ENCODE measurements at regions not wholly inside any gene's neighbourhood (a gene's known extent, or its start where the extent isn't known, plus 50 kb on each side); places are given as distances from the start of the nearest gene placed in this dataset.

- Histone ChIP-seq H3K27me3 (no peaks in the 10 kb centered on the region), H3K36me3 (no peaks in the 10 kb centered on the region), H3K9me3 (no peaks in the 10 kb centered on the region), H3K27ac (no peak overlapping the region), H3K4me1 (peaks cover 0 to 7% (median 0%) of the 10 kb centered on the region in 4 donors), H3K4me3 (no peak overlapping the region)
- WGBS, 2 donors = 79 to 80% methylated on average over 4 of the region's 4 CpGs
- DNase-seq (ENCODE audit: low spot score in 2 of 2) = no peak
- no peak for TF ChIP-seq POLR2A (IDR thresholded peaks at IDR 0.05)
- TF ChIP-seq EP300 (IDR thresholded peaks at IDR 0.05) = no peak
- TF ChIP-seq, protein P1, sequence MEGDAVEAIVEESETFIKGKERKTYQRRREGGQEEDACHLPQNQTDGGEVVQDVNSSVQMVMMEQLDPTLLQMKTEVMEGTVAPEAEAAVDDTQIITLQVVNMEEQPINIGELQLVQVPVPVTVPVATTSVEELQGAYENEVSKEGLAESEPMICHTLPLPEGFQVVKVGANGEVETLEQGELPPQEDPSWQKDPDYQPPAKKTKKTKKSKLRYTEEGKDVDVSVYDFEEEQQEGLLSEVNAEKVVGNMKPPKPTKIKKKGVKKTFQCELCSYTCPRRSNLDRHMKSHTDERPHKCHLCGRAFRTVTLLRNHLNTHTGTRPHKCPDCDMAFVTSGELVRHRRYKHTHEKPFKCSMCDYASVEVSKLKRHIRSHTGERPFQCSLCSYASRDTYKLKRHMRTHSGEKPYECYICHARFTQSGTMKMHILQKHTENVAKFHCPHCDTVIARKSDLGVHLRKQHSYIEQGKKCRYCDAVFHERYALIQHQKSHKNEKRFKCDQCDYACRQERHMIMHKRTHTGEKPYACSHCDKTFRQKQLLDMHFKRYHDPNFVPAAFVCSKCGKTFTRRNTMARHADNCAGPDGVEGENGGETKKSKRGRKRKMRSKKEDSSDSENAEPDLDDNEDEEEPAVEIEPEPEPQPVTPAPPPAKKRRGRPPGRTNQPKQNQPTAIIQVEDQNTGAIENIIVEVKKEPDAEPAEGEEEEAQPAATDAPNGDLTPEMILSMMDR (IDR thresholded peaks at IDR 0.05) = no peak
Measured at GRCh38 chr21:17081193-17081592, 431.6 kb upstream of the CXADR start.

- no peak overlapping the region for H3K27ac ChIP-seq
- peaks cover 0 to 9% (median 0%) of the 10 kb centered on the region in 4 donors for H3K4me1 ChIP-seq
- 57 to 86% methylated on average over 4 of the region's 4 CpGs for WGBS, 2 donors
- H3K27me3 ChIP-seq = no peaks in the 10 kb centered on the region
- DNase-seq (ENCODE audit: low spot score in 2 of 2) = no peak
- no peak overlapping the region for H3K4me3 ChIP-seq
- no peaks in the 10 kb centered on the region for H3K36me3 ChIP-seq
- TF ChIP-seq EP300 (IDR thresholded peaks at IDR 0.05) (no peak), POLR2A (IDR thresholded peaks at IDR 0.05) (no peak)
- TF ChIP-seq, protein P1 (IDR thresholded peaks at IDR 0.05) = no peak
- no peaks in the 10 kb centered on the region for H3K9me3 ChIP-seq
Measured at GRCh38 chr21:17082843-17083483, 429.9 kb upstream of the CXADR start.

DNA sequence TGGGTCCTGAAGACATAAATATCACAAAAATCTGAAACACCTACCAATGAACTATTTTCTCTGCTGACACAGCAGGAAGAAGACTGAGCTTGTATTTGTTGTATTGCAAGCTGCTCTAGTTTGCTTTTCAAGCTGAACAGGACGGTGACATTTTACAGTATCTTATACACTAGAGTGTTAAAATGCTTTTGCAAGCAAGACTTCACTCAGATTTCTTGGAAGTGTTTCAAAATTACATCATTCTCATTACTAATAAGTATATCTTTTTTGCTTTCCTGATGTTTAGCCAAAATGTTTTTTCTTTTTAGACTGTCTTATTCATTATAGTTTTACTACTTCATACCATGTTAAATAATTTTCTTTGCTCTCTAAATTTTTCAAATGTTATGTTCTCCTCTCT, 427.1 kb upstream of the CXADR start:
- H3K36me3 ChIP-seq = no peaks in the 10 kb centered on the region
- H3K27ac ChIP-seq = no peak overlapping the region
- H3K9me3 ChIP-seq = no peaks in the 10 kb centered on the region
- H3K4me3 ChIP-seq = no peak overlapping the region
- TF ChIP-seq EP300 (IDR thresholded peaks at IDR 0.05) = no peak
- TF ChIP-seq, protein P1 (IDR thresholded peaks at IDR 0.05) = no peak
- TF ChIP-seq POLR2A (IDR thresholded peaks at IDR 0.05) = no peak
- H3K4me1 ChIP-seq = peaks cover 0 to 21% (median 0%) of the 10 kb centered on the region in 4 donors
- 22 to 32% methylated on average over 1 of the region's 1 CpG for WGBS, 2 donors
- no peak for DNase-seq (ENCODE audit: low spot score in 2 of 2)
- no peaks in the 10 kb centered on the region for H3K27me3 ChIP-seq

GRCh38 chr21:17088500-17088899, 424.3 kb upstream of the CXADR start:
- no peak overlapping the region for H3K27ac ChIP-seq
- DNase-seq (ENCODE audit: low spot score in 2 of 2) = no peak
- no peaks in the 10 kb centered on the region for H3K27me3 ChIP-seq
- 90% methylated on average over 4 of the region's 4 CpGs for WGBS, 2 donors
- peaks cover 0 to 21% (median 0%) of the 10 kb centered on the region in 4 donors for H3K4me1 ChIP-seq
- H3K9me3 ChIP-seq = no peaks in the 10 kb centered on the region
- no peak overlapping the region for H3K4me3 ChIP-seq
- TF ChIP-seq POLR2A (IDR thresholded peaks at IDR 0.05) = no peak
- TF ChIP-seq, protein P1 (IDR thresholded peaks at IDR 0.05) = no peak
- no peak for TF ChIP-seq EP300 (IDR thresholded peaks at IDR 0.05)
- H3K36me3 ChIP-seq = no peaks in the 10 kb centered on the region

- Histone ChIP-seq H3K36me3 (no peaks in the 10 kb centered on the region), H3K27me3 (no peaks in the 10 kb centered on the region), H3K4me1 (peaks cover 0 to 21% (median 0%) of the 10 kb centered on the region in 4 donors), H3K27ac (peak overlapping the region in 1 of 4 donors; percentile 20), H3K9me3 (no peaks in the 10 kb centered on the region), H3K4me3 (no peak overlapping the region)
- TF ChIP-seq EP300 (IDR thresholded peaks at IDR 0.05) = no peak
- TF ChIP-seq POLR2A (IDR thresholded peaks at IDR 0.05) = no peak
- DNase-seq (ENCODE audit: low spot score in 2 of 2) = no peak
- whole genome bisulfite sequencing, 2 donors = 16 to 22% methylated on average over 1 of the region's 1 CpG
Measured at GRCh38 chr21:17089091-17089491, 423.8 kb upstream of the CXADR start.
